Peyer's patch (tissue), 4 donors: ENCODE measurements at regions not wholly inside any gene's neighbourhood (a gene's known extent, or its start where the extent isn't known, plus 50 kb on each side); places are given as distances from the start of the nearest gene placed in this dataset.

Experiments used
- POLR2A ChIP-seq, 2 donors: fragments of 450-650 bp; IDR thresholded peaks; one replicate each; pipeline ENCODE4 v1.5.1; 2017; ENCODE audit warnings: antibody characterized with exemption in 2 of 2, mild to moderate bottlenecking in 2 of 2, moderate library complexity in 2 of 2
- TF ChIP-seq, protein P1 (sequence below), 6 experiments: fragments of 450-650 bp in 4 of 6; fragments of 200-600 bp in 2 of 6; sonication (generic) in 1 of 6; IDR thresholded peaks; one replicate each; pipeline ENCODE4 v1.5.1; 2017 to 2019; ENCODE audit warnings: antibody characterized with exemption in 6 of 6, mild to moderate bottlenecking in 3 of 6, moderate library complexity in 1 of 6

DNA sequence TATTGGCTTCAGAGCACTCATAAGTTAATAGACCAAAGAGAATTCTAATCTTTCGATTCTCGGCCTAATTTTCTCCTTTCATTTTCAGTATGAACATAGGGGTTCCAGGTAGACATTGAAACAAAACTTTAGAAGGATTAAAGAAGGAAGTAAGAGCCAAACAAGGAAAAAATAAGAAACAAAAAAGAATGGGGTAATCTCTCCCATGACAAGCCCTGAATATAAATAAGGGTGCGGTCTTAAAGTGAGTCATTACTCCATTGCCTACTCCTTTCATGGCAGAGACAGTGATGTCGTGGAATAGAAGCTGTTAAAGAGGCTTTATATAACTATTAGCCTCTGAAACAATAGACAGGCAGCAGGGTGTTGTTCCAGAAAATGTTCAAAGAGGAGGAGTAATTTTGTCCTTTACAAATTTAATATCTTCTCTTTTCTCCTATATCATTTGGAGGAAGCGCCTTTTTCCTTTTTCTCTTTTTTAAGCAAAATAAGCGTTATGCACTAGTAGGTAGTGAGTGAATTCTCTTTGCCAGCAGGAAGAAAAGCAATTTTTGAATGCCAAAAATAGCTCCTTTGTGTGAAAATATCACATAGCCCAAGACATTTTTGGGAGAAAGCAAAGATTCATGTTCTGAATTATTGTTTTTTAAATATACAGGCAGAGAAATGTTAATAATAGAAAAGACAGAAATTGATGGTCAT lies 607.9 kb upstream of the KCNMB2 start:
- TF ChIP-seq, protein P1, sequence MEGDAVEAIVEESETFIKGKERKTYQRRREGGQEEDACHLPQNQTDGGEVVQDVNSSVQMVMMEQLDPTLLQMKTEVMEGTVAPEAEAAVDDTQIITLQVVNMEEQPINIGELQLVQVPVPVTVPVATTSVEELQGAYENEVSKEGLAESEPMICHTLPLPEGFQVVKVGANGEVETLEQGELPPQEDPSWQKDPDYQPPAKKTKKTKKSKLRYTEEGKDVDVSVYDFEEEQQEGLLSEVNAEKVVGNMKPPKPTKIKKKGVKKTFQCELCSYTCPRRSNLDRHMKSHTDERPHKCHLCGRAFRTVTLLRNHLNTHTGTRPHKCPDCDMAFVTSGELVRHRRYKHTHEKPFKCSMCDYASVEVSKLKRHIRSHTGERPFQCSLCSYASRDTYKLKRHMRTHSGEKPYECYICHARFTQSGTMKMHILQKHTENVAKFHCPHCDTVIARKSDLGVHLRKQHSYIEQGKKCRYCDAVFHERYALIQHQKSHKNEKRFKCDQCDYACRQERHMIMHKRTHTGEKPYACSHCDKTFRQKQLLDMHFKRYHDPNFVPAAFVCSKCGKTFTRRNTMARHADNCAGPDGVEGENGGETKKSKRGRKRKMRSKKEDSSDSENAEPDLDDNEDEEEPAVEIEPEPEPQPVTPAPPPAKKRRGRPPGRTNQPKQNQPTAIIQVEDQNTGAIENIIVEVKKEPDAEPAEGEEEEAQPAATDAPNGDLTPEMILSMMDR (IDR thresholded peaks at IDR 0.05) = no peak
- no peak for TF ChIP-seq POLR2A (IDR thresholded peaks at IDR 0.05)
